Endothelial cell of umbilical vein (primary cell): ENCODE measurements at regions not wholly inside any gene's neighbourhood (a gene's known extent, or its start where the extent isn't known, plus 50 kb on each side); places are given as distances from the start of the nearest gene placed in this dataset.

Experiments used
- BruUV-seq: library from RNA; stranded (reverse); fragments of 400-500 nt; replicated peaks from 2 replicates; lab custom pipeline; 2021; lab: Mats Ljungman, UMichigan
- CTCF ChIA-PET: fragments of 300-600, 350-600 bp; sonication (Branson Sonifier 250); formaldehyde crosslinking; loops from one replicate; lab custom pipeline; 2021; ENCODE audit warnings: antibody characterized with exemption, inconsistent platforms; lab: Charles Lee
- POLR2A ChIA-PET: fragments of 300-600, 350-600 bp; sonication (Branson Sonifier 250); formaldehyde crosslinking; loops from one replicate; lab custom pipeline; 2021; ENCODE audit warnings: antibody characterized with exemption, inconsistent platforms; lab: Charles Lee
- DNase-seq: peaks from one replicate; pipeline ENCODE4 v3.0.0-alpha.2; 2011; ENCODE audit warnings: low read depth, low spot score
- FAIRE-seq: peaks from 2 replicates; lab custom pipeline; 2011; peaks lifted over from hg19 to GRCh38; lab: Jason Lieb, UNC
- H2AFZ ChIP-seq: 2 replicates; pipeline ENCODE4 v1.6.0; 2012; ENCODE audit warnings: low read depth, low read length, control low read depth, inconsistent platforms
- H3K27ac ChIP-seq: 2 replicates; pipeline ENCODE4 v1.5.1; 2011; ENCODE audit warnings: low read depth, mild to moderate bottlenecking, control low read depth, low read length, moderate library complexity; ENCODE audit not compliant: insufficient read depth
- H3K27me3 ChIP-seq, 2 experiments: 2 replicates each; pipeline versions ENCODE4 v1.6.0 to v1.6.1; 2011; ENCODE audit warnings: low read length in 2 of 2, mixed read lengths in 1 of 2; ENCODE audit not compliant: control insufficient read depth in 2 of 2, insufficient read depth in 2 of 2
- H3K36me3 ChIP-seq, 2 experiments: 2 replicates in 1 of 2; 3 replicates in 1 of 2; pipeline ENCODE4 v1.5.1; 2011; ENCODE audit warnings: low read length in 2 of 2, mild to moderate bottlenecking in 1 of 2, moderate library complexity in 1 of 2; ENCODE audit not compliant: control insufficient read depth in 2 of 2, insufficient read depth in 2 of 2; ENCODE audit errors: extremely low read depth in 1 of 2
- H3K4me1 ChIP-seq: 3 replicates; pipeline ENCODE4 v1.5.1; 2011; ENCODE audit warnings: mild to moderate bottlenecking, low read length; ENCODE audit not compliant: control insufficient read depth, insufficient read depth; ENCODE audit errors: extremely low read depth
- H3K4me2 ChIP-seq: 2 replicates; pipeline ENCODE4 v1.6.1; 2011; ENCODE audit warnings: low read length, control low read depth, mixed read lengths; ENCODE audit not compliant: insufficient read depth
- H3K4me3 ChIP-seq, 3 experiments: fragments of 200-600 bp in 1 of 3; sonication (generic), shearing (Covaris generic) in 1 of 3; replicated peaks in 1 of 3; 2 replicates each; pipeline ENCODE4 v1.5.1; 2011 to 2016; ENCODE audit warnings: control low read depth in 3 of 3, low read length in 3 of 3, mild to moderate bottlenecking in 2 of 3, inconsistent platforms in 1 of 3, low read depth in 1 of 3, moderate library complexity in 1 of 3; ENCODE audit not compliant: insufficient read depth in 1 of 3
- H3K79me2 ChIP-seq: 2 replicates; pipeline ENCODE4 v1.6.0; 2012; ENCODE audit warnings: low read length, inconsistent platforms; ENCODE audit not compliant: control insufficient read depth, insufficient read depth
- H3K9ac ChIP-seq: replicated peaks from 2 replicates; pipeline ENCODE3; 2011; ENCODE audit warnings: low read length, control low read depth; ENCODE audit not compliant: insufficient read depth; ENCODE audit errors: extremely low read depth
- H3K9me1 ChIP-seq: replicated peaks from 3 replicates; pipeline ENCODE4 v1.6.0; 2011; ENCODE audit warnings: mild to moderate bottlenecking, low read length; ENCODE audit not compliant: control insufficient read depth, insufficient read depth; ENCODE audit errors: extremely low read depth
- H3K9me3 ChIP-seq: replicated peaks from 2 replicates; pipeline ENCODE4 v1.5.1; 2012; ENCODE audit warnings: low read length, inconsistent platforms; ENCODE audit not compliant: control insufficient read depth, insufficient read depth
- H4K20me1 ChIP-seq: replicated peaks from 2 replicates; pipeline ENCODE3; 2011; ENCODE audit warnings: mild to moderate bottlenecking, low read length; ENCODE audit not compliant: control insufficient read depth, insufficient read depth; ENCODE audit errors: extremely low read depth
- EZH2 ChIP-seq: IDR thresholded peaks from 2 replicates; pipeline ENCODE4 v1.6.1; 2012; ENCODE audit warnings: borderline replicate concordance, low read depth, mild to moderate bottlenecking, moderate library complexity, low read length, inconsistent platforms; ENCODE audit not compliant: severe bottlenecking
- FOS ChIP-seq: IDR thresholded peaks from 2 replicates; pipeline ENCODE4 v1.6.1; 2011; ENCODE audit warnings: mild to moderate bottlenecking, low read length, moderate library complexity, borderline replicate concordance; ENCODE audit not compliant: insufficient read depth
- GATA2 ChIP-seq: IDR thresholded peaks from 2 replicates; pipeline ENCODE4 v1.7.0; 2011; ENCODE audit warnings: low read depth, mild to moderate bottlenecking, moderate library complexity, mixed read lengths, low read length; ENCODE audit not compliant: insufficient read length, insufficient read depth
- MAX ChIP-seq: IDR thresholded peaks from 2 replicates; pipeline ENCODE4 v1.6.1; 2011; ENCODE audit not compliant: insufficient read depth, insufficient read length
- MYC ChIP-seq: IDR thresholded peaks from one replicate; pipeline ENCODE4 v1.6.1; 2011; ENCODE audit warnings: mild to moderate bottlenecking, low read depth, low read length
- POLR2AphosphoS5 ChIP-seq: IDR thresholded peaks from 2 replicates; pipeline ENCODE4 v1.6.1; 2012; ENCODE audit warnings: low read depth, mild to moderate bottlenecking, control low read depth, low read length, moderate library complexity; ENCODE audit not compliant: insufficient read depth
- dilution Hi-C: fragments of 300-500 bp; cut with MboI; formaldehyde crosslinking; loops from one replicate; pipeline ENCODE4 v1.15.0; 2019; ENCODE audit warnings: low sequenced_read_pairs; ENCODE audit not compliant: extremely low pct_ligation_motif_present
- intact Hi-C: fragments of 100-400 bp; cut with micrococcal nuclease; formaldehyde crosslinking; loops from one replicate; pipeline ENCODE4 v1.10.0; 2022
- TF ChIP-seq, protein P1 (sequence below), 2 donors: IDR thresholded peaks; 1 replicate in 1 of 2; 2 replicates in 1 of 2; pipeline ENCODE4 v1.5.1; 2011; ENCODE audit warnings: low read length in 2 of 2, mild to moderate bottlenecking in 2 of 2, moderate library complexity in 2 of 2, control low read depth in 1 of 2, inconsistent platforms in 1 of 2, low read depth in 1 of 2; ENCODE audit not compliant: insufficient read depth in 1 of 2; ENCODE audit errors: extremely low read depth in 1 of 2

- intact Hi-C loops (no loop called here), dilution Hi-C loops (no loop called here)
- no peak overlapping the region for H3K9ac ChIP-seq
- FAIRE-seq = no peak
- H3K9me1 ChIP-seq = no peaks in the 10 kb centered on the region
- H3K4me1 ChIP-seq = no peaks in the 10 kb centered on the region
- no peak overlapping the region for H3K27ac ChIP-seq
- POLR2A ChIA-PET = no interaction called here
- H3K4me2 ChIP-seq = no peak overlapping the region
- H2AFZ ChIP-seq = no peak overlapping the region
- CTCF ChIA-PET = no interaction called here
- H3K27me3 ChIP-seq = no peaks in the 10 kb centered on the region
- H3K79me2 ChIP-seq = no peaks in the 10 kb centered on the region
- peaks cover 2% of the 10 kb centered on the region for H3K9me3 ChIP-seq
- BruUV-seq = no TSS peak
- no peak overlapping the region for H3K4me3 ChIP-seq
- H4K20me1 ChIP-seq = no peaks in the 10 kb centered on the region
- DNase-seq = no peak
- H3K36me3 ChIP-seq = no peaks in the 10 kb centered on the region
- TF ChIP-seq FOS = no peak
- no peak for TF ChIP-seq EZH2
- no peak for TF ChIP-seq GATA2
- no peak for TF ChIP-seq MAX
- TF ChIP-seq, protein P1, sequence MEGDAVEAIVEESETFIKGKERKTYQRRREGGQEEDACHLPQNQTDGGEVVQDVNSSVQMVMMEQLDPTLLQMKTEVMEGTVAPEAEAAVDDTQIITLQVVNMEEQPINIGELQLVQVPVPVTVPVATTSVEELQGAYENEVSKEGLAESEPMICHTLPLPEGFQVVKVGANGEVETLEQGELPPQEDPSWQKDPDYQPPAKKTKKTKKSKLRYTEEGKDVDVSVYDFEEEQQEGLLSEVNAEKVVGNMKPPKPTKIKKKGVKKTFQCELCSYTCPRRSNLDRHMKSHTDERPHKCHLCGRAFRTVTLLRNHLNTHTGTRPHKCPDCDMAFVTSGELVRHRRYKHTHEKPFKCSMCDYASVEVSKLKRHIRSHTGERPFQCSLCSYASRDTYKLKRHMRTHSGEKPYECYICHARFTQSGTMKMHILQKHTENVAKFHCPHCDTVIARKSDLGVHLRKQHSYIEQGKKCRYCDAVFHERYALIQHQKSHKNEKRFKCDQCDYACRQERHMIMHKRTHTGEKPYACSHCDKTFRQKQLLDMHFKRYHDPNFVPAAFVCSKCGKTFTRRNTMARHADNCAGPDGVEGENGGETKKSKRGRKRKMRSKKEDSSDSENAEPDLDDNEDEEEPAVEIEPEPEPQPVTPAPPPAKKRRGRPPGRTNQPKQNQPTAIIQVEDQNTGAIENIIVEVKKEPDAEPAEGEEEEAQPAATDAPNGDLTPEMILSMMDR (IDR thresholded peaks at IDR 0.05; ENCODE audit: extremely low read depth in 1 of 2, insufficient read depth in 1 of 2, low read depth in 1 of 2, low read length in 2 of 2) = no peak
- no peak for TF ChIP-seq POLR2AphosphoS5
- TF ChIP-seq MYC = no peak
Measured at GRCh38 chr13:109604894-109605293, 181.5 kb downstream of the IRS2 start.
